H1 (cell line): ENCODE measurements at regions not wholly inside any gene's neighbourhood (a gene's known extent, or its start where the extent isn't known, plus 50 kb on each side); places are given as distances from the start of the nearest gene placed in this dataset.

ENCODE experiments used
- CTCF ChIA-PET: fragments of 300-600 bp; sonication (Branson Sonifier 250); formaldehyde crosslinking; loops from one replicate; lab custom pipeline; 2021; ENCODE audit not compliant: partially characterized antibody; lab: Charles Lee
- POLR2A ChIA-PET: fragments of 300-600 bp; sonication (Branson Sonifier 250); formaldehyde crosslinking; loops from one replicate; lab custom pipeline; 2021; ENCODE audit warnings: inconsistent platforms; ENCODE audit not compliant: partially characterized antibody; lab: Charles Lee
- DNase-seq, 2 experiments: peaks; one replicate each; pipeline versions ENCODE4 v3.0.0 to v3.0.0-alpha.2; 2010 to 2022; ENCODE audit warnings: low spot score in 2 of 2, low read depth in 1 of 2, mixed read lengths in 1 of 2
- FAIRE-seq: peaks from 2 replicates; lab custom pipeline; 2011; peaks lifted over from hg19 to GRCh38; lab: Jason Lieb, UNC
- H2AFZ ChIP-seq: 2 replicates; pipeline ENCODE4 v1.8.1; 2012; ENCODE audit warnings: low read length, inconsistent platforms
- H2AK5ac ChIP-seq: 2 replicates; pipeline ENCODE4 v1.6.1; 2013; ENCODE audit warnings: low read depth, low read length
- H2BK120ac ChIP-seq: replicated peaks from 2 replicates; pipeline ENCODE3; 2013; ENCODE audit warnings: low read depth, low read length, inconsistent platforms
- H2BK12ac ChIP-seq: 2 replicates; pipeline ENCODE4 v1.6.1; 2013; ENCODE audit warnings: low read depth, low read length
- H2BK15ac ChIP-seq: 2 replicates; pipeline ENCODE4 v1.6.1; 2013; ENCODE audit warnings: low read length
- H2BK20ac ChIP-seq: 2 replicates; pipeline ENCODE4 v1.6.1; 2013; ENCODE audit warnings: low read length
- H2BK5ac ChIP-seq: 2 replicates; pipeline ENCODE4 v1.6.1; 2013; ENCODE audit warnings: low read depth, low read length
- H3K14ac ChIP-seq: 2 replicates; pipeline ENCODE4 v1.6.1; 2013; ENCODE audit warnings: inconsistent platforms; ENCODE audit not compliant: insufficient read length
- H3K18ac ChIP-seq: 2 replicates; pipeline ENCODE4 v1.6.1; 2013; ENCODE audit warnings: low read length; ENCODE audit errors: extremely low read depth
- H3K23ac ChIP-seq: 2 replicates; pipeline ENCODE4 v1.6.1; 2013; ENCODE audit warnings: inconsistent platforms; ENCODE audit not compliant: insufficient read length
- H3K23me2 ChIP-seq: 2 replicates; pipeline ENCODE4 v1.6.1; 2013; ENCODE audit warnings: low read depth, low read length
- H3K27ac ChIP-seq: 2 replicates; pipeline ENCODE4 v1.6.1; 2011; ENCODE audit warnings: low read depth, low read length, inconsistent platforms
- H3K27me3 ChIP-seq, 4 experiments: replicated peaks in 1 of 4; 1 replicate in 1 of 4; 2 replicates in 3 of 4; pipeline versions ENCODE4 v1.6.1 to v1.8.1; 2011 to 2013; ENCODE audit warnings: low read length in 3 of 4, mild to moderate bottlenecking in 3 of 4, inconsistent platforms in 2 of 4, mixed read lengths in 2 of 4, moderate library complexity in 1 of 4; ENCODE audit not compliant: control insufficient read depth in 3 of 4, insufficient read depth in 3 of 4; ENCODE audit errors: extremely low read depth in 1 of 4
- H3K36me3 ChIP-seq, 4 experiments: 2 replicates each; pipeline versions ENCODE4 v1.6.1 to v1.8.1; 2011 to 2013; ENCODE audit warnings: mild to moderate bottlenecking in 4 of 4, low read length in 3 of 4, moderate library complexity in 2 of 4, control low read depth in 1 of 4, inconsistent platforms in 1 of 4; ENCODE audit not compliant: insufficient read depth in 4 of 4, control insufficient read depth in 2 of 4
- H3K4ac ChIP-seq: replicated peaks from 2 replicates; pipeline ENCODE3; 2013; ENCODE audit warnings: low read length, low read depth, mixed read lengths, inconsistent platforms; ENCODE audit not compliant: insufficient read length
- H3K4me1 ChIP-seq, 4 experiments: replicated peaks in 1 of 4; 1 replicate in 1 of 4; 2 replicates in 3 of 4; pipeline versions ENCODE4 v1.6.1 to v1.8.1; 2011 to 2013; ENCODE audit warnings: low read length in 3 of 4, inconsistent platforms in 2 of 4, mixed read lengths in 1 of 4; ENCODE audit not compliant: insufficient read depth in 4 of 4, control insufficient read depth in 3 of 4
- H3K4me2 ChIP-seq, 2 experiments: 2 replicates each; pipeline versions ENCODE4 v1.6.1 to v1.8.1; 2011 to 2013; ENCODE audit warnings: low read depth in 2 of 2, low read length in 2 of 2, control low read depth in 1 of 2, inconsistent platforms in 1 of 2, mild to moderate bottlenecking in 1 of 2; ENCODE audit not compliant: insufficient read depth in 1 of 2
- H3K4me3 ChIP-seq, 4 experiments: fragments of 200-600, 300-600 bp in 1 of 4; sonication (generic), shearing (Covaris generic), sonication (Bioruptor Twin) in 1 of 4; 2 replicates each; pipeline versions ENCODE4 v1.5.1 to v1.8.1; 2011 to 2016; ENCODE audit warnings: low read length in 4 of 4, low read depth in 3 of 4, control low read depth in 2 of 4, inconsistent platforms in 2 of 4, mild to moderate bottlenecking in 2 of 4, mixed read lengths in 1 of 4, moderate library complexity in 1 of 4; ENCODE audit not compliant: insufficient read depth in 2 of 4; ENCODE audit errors: extremely low read depth in 1 of 4
- H3K56ac ChIP-seq: replicated peaks from 2 replicates; pipeline ENCODE3; 2013; ENCODE audit warnings: low read depth, mild to moderate bottlenecking, mixed read lengths, low read length, inconsistent platforms; ENCODE audit not compliant: insufficient read length
- H3K79me1 ChIP-seq: 2 replicates; pipeline ENCODE4 v1.6.1; 2013; ENCODE audit warnings: low read depth, low read length, control low read depth
- H3K79me2 ChIP-seq, 2 experiments: 2 replicates each; pipeline versions ENCODE4 v1.6.1 to v1.8.1; 2012 to 2013; ENCODE audit warnings: low read length in 2 of 2, mild to moderate bottlenecking in 2 of 2, inconsistent platforms in 1 of 2; ENCODE audit not compliant: insufficient read depth in 2 of 2, control insufficient read depth in 1 of 2
- H3K9ac ChIP-seq, 4 experiments: replicated peaks in 1 of 4; 1 replicate in 1 of 4; 2 replicates in 3 of 4; pipeline versions ENCODE4 v1.6.1 to v1.8.1; 2011 to 2013; ENCODE audit warnings: low read depth in 3 of 4, low read length in 3 of 4, control low read depth in 2 of 4, mild to moderate bottlenecking in 2 of 4, moderate library complexity in 2 of 4, inconsistent platforms in 1 of 4; ENCODE audit errors: extremely low read depth in 1 of 4
- H3K9me3 ChIP-seq, 2 experiments: 2 replicates each; pipeline versions ENCODE4 v1.6.1 to v1.8.1; 2012 to 2013; ENCODE audit warnings: mild to moderate bottlenecking in 2 of 2, moderate library complexity in 2 of 2, control low read depth in 1 of 2, inconsistent platforms in 1 of 2, low read depth in 1 of 2, low read length in 1 of 2, mixed read lengths in 1 of 2; ENCODE audit not compliant: insufficient read depth in 2 of 2
- H4K20me1 ChIP-seq, 2 experiments: replicated peaks in 1 of 2; 2 replicates each; pipeline versions ENCODE3 to v1.8.1; 2011 to 2013; ENCODE audit warnings: inconsistent platforms in 2 of 2, low read length in 2 of 2, mild to moderate bottlenecking in 1 of 2; ENCODE audit not compliant: insufficient read depth in 2 of 2, control insufficient read depth in 1 of 2
- H4K5ac ChIP-seq: 2 replicates; pipeline ENCODE4 v1.6.1; 2013; ENCODE audit warnings: low read length, low read depth, mixed read lengths, inconsistent platforms; ENCODE audit not compliant: insufficient read length
- H4K8ac ChIP-seq: 2 replicates; pipeline ENCODE4 v1.8.0; 2013; ENCODE audit warnings: mild to moderate bottlenecking, moderate library complexity, low read length, inconsistent platforms; ENCODE audit not compliant: insufficient read depth; ENCODE audit errors: extremely low read depth
- H4K91ac ChIP-seq: replicated peaks from 2 replicates; pipeline ENCODE3; 2013; ENCODE audit warnings: low read length, mixed read lengths, inconsistent platforms; ENCODE audit not compliant: insufficient read length
- EGR1 ChIP-seq: IDR thresholded peaks from 2 replicates; pipeline ENCODE4 v1.6.1; 2011; ENCODE audit warnings: low read depth, low read length, borderline replicate concordance
- GTF2F1 ChIP-seq: IDR thresholded peaks from 2 replicates; pipeline ENCODE4 v1.6.1; 2012; ENCODE audit warnings: low read depth, low read length, improper control_type of control experiment, borderline replicate concordance
- JUN ChIP-seq: IDR thresholded peaks from 2 replicates; pipeline ENCODE4 v1.6.1; 2011; ENCODE audit warnings: low read depth, mild to moderate bottlenecking, improper control_type of control experiment, low read length
- KDM4A ChIP-seq: IDR thresholded peaks from one replicate; pipeline ENCODE4 v1.7.1; 2012; ENCODE audit warnings: low read depth, mild to moderate bottlenecking, moderate library complexity, low read length, inconsistent platforms; ENCODE audit not compliant: severe bottlenecking
- NANOG ChIP-seq: IDR thresholded peaks from 2 replicates; pipeline ENCODE4 v1.6.1; 2011; ENCODE audit warnings: low read length, low read depth, mild to moderate bottlenecking, inconsistent platforms; ENCODE audit not compliant: insufficient read depth, poor library complexity, severe bottlenecking
- SIRT6 ChIP-seq: IDR thresholded peaks from one replicate; pipeline ENCODE4 v1.7.1; 2012; ENCODE audit warnings: low read length, inconsistent platforms
- SP4 ChIP-seq: IDR thresholded peaks from 2 replicates; pipeline ENCODE4 v1.6.1; 2012; ENCODE audit warnings: low read length, inconsistent platforms
- SRF ChIP-seq: IDR thresholded peaks from 2 replicates; pipeline ENCODE4 v1.6.1; 2011; ENCODE audit warnings: mild to moderate bottlenecking, low read depth, low read length, moderate library complexity
- TAF7 ChIP-seq: optimal IDR thresholded peaks from 2 replicates; pipeline ENCODE3; 2011; ENCODE audit warnings: low read depth, mild to moderate bottlenecking, inconsistent platforms, low read length, moderate library complexity, borderline replicate concordance
- WGBS, 2 experiments: shearing (Covaris generic) in 1 of 2; methylation state at CpG; one replicate each; pipeline versions ENCODE4 v1.1.6 to v1.1.7; 2013 to 2015; ENCODE audit warnings: low lambda C conversion rate in 2 of 2, mixed read lengths in 2 of 2, inconsistent platforms in 1 of 2, low coverage in 1 of 2, missing lambda C conversion rate in 1 of 2; ENCODE audit not compliant: insufficient replicate concordance in 2 of 2, insufficient coverage in 1 of 2, insufficient read length in 1 of 2; ENCODE audit errors: extremely low coverage in 1 of 2, missing lambda C conversion rate in 1 of 2; 5-methylcytosine and 5-hydroxymethylcytosine counted together
- TF ChIP-seq, protein P1 (sequence below): IDR thresholded peaks from 2 replicates; pipeline ENCODE4 v1.6.1; 2011; ENCODE audit warnings: low read depth, mild to moderate bottlenecking, low read length; ENCODE audit not compliant: insufficient read depth
- TF ChIP-seq, protein P2 (sequence below): IDR thresholded peaks from 2 replicates; pipeline ENCODE4 v1.6.1; 2012; ENCODE audit warnings: inconsistent platforms
- TF ChIP-seq, protein P3 (sequence below), 3 experiments: IDR thresholded peaks; 1 replicate in 2 of 3; 2 replicates in 1 of 3; pipeline versions ENCODE4 v1.5.1 to v1.6.1; 2011; ENCODE audit warnings: low read length in 3 of 3, mild to moderate bottlenecking in 3 of 3, inconsistent platforms in 2 of 3, low read depth in 1 of 3, moderate library complexity in 1 of 3; ENCODE audit not compliant: insufficient read depth in 1 of 3; ENCODE audit errors: control extremely low read depth in 1 of 3

GRCh38 chr14:87005280-87005679, 987.7 kb downstream of the GALC start:
- Histone ChIP-seq H3K4me1 (no peaks in the 10 kb centered on the region), H3K36me3 (no peaks in the 10 kb centered on the region), H2BK120ac (no peak overlapping the region), H3K23ac (no peak overlapping the region), H2AFZ (no peak overlapping the region), H2BK15ac (no peak overlapping the region), H3K56ac (no peak overlapping the region), H2BK20ac (no peak overlapping the region), H3K27ac (no peak overlapping the region), H3K9me3 (no peaks in the 10 kb centered on the region), H3K4me2 (no peak overlapping the region), H3K23me2 (no peaks in the 10 kb centered on the region; the same call in 1 of the 2 replicates), H4K91ac (no peak overlapping the region), H4K8ac (no peak overlapping the region), H3K9ac (no peak overlapping the region), H3K27me3 (no peaks in the 10 kb centered on the region), H2BK5ac (no peak overlapping the region), H2BK12ac (no peak overlapping the region), H3K4me3 (no peak overlapping the region), H3K79me1 (no peaks in the 10 kb centered on the region), H4K5ac (no peak overlapping the region), H3K14ac (no peak overlapping the region), H4K20me1 (no peaks in the 10 kb centered on the region), H3K18ac (no peak overlapping the region), H3K79me2 (no peaks in the 10 kb centered on the region), H3K4ac (no peak overlapping the region), H2AK5ac (no peak overlapping the region)
- WGBS, 2 experiments = 68% methylated on average over 4 of the region's 4 CpGs; no CpG with 5 or more reads in 1 of the 2 experiments
- POLR2A ChIA-PET = no interaction called here
- CTCF ChIA-PET = no interaction called here
- DNase-seq (no peak), FAIRE-seq (no peak)
- TF ChIP-seq EGR1 = no peak
- no peak for TF ChIP-seq NANOG
- no peak for TF ChIP-seq JUN
- no peak for TF ChIP-seq GTF2F1
- TF ChIP-seq, protein P1, sequence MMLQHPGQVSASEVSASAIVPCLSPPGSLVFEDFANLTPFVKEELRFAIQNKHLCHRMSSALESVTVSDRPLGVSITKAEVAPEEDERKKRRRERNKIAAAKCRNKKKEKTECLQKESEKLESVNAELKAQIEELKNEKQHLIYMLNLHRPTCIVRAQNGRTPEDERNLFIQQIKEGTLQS = no peak
- TF ChIP-seq SP4 = no peak
- TF ChIP-seq TAF7 = no peak
- no peak for TF ChIP-seq KDM4A
- TF ChIP-seq SRF = no peak
- TF ChIP-seq SIRT6 = no peak
- TF ChIP-seq, protein P2, sequence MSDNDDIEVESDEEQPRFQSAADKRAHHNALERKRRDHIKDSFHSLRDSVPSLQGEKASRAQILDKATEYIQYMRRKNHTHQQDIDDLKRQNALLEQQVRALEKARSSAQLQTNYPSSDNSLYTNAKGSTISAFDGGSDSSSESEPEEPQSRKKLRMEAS = no peak
- TF ChIP-seq, protein P3, sequence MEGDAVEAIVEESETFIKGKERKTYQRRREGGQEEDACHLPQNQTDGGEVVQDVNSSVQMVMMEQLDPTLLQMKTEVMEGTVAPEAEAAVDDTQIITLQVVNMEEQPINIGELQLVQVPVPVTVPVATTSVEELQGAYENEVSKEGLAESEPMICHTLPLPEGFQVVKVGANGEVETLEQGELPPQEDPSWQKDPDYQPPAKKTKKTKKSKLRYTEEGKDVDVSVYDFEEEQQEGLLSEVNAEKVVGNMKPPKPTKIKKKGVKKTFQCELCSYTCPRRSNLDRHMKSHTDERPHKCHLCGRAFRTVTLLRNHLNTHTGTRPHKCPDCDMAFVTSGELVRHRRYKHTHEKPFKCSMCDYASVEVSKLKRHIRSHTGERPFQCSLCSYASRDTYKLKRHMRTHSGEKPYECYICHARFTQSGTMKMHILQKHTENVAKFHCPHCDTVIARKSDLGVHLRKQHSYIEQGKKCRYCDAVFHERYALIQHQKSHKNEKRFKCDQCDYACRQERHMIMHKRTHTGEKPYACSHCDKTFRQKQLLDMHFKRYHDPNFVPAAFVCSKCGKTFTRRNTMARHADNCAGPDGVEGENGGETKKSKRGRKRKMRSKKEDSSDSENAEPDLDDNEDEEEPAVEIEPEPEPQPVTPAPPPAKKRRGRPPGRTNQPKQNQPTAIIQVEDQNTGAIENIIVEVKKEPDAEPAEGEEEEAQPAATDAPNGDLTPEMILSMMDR (IDR thresholded peaks at IDR 0.05; ENCODE audit: control extremely low read depth in 1 of 3, insufficient read depth in 1 of 3, low read depth in 1 of 3, low read length in 3 of 3) = no peak
